H1 (cell line): ENCODE measurements at regions not wholly inside any gene's neighbourhood (a gene's known extent, or its start where the extent isn't known, plus 50 kb on each side); places are given as distances from the start of the nearest gene placed in this dataset.

Experiments
- CTCF ChIA-PET: fragments of 300-600 bp; sonication (Branson Sonifier 250); formaldehyde crosslinking; loops from one replicate; lab custom pipeline; 2021; ENCODE audit not compliant: partially characterized antibody; lab: Charles Lee
- POLR2A ChIA-PET: fragments of 300-600 bp; sonication (Branson Sonifier 250); formaldehyde crosslinking; loops from one replicate; lab custom pipeline; 2021; ENCODE audit warnings: inconsistent platforms; ENCODE audit not compliant: partially characterized antibody; lab: Charles Lee
- DNase-seq, 2 experiments: peaks; one replicate each; pipeline versions ENCODE4 v3.0.0 to v3.0.0-alpha.2; 2010 to 2022; ENCODE audit warnings: low spot score in 2 of 2, low read depth in 1 of 2, mixed read lengths in 1 of 2
- FAIRE-seq: peaks from 2 replicates; lab custom pipeline; 2011; peaks lifted over from hg19 to GRCh38; lab: Jason Lieb, UNC
- H2AFZ ChIP-seq: 2 replicates; pipeline ENCODE4 v1.8.1; 2012; ENCODE audit warnings: low read length, inconsistent platforms
- H2AK5ac ChIP-seq: 2 replicates; pipeline ENCODE4 v1.6.1; 2013; ENCODE audit warnings: low read depth, low read length
- H2BK120ac ChIP-seq: replicated peaks from 2 replicates; pipeline ENCODE3; 2013; ENCODE audit warnings: low read depth, low read length, inconsistent platforms
- H2BK12ac ChIP-seq: 2 replicates; pipeline ENCODE4 v1.6.1; 2013; ENCODE audit warnings: low read depth, low read length
- H2BK15ac ChIP-seq: 2 replicates; pipeline ENCODE4 v1.6.1; 2013; ENCODE audit warnings: low read length
- H2BK20ac ChIP-seq: 2 replicates; pipeline ENCODE4 v1.6.1; 2013; ENCODE audit warnings: low read length
- H2BK5ac ChIP-seq: 2 replicates; pipeline ENCODE4 v1.6.1; 2013; ENCODE audit warnings: low read depth, low read length
- H3K14ac ChIP-seq: 2 replicates; pipeline ENCODE4 v1.6.1; 2013; ENCODE audit warnings: inconsistent platforms; ENCODE audit not compliant: insufficient read length
- H3K18ac ChIP-seq: 2 replicates; pipeline ENCODE4 v1.6.1; 2013; ENCODE audit warnings: low read length; ENCODE audit errors: extremely low read depth
- H3K23ac ChIP-seq: 2 replicates; pipeline ENCODE4 v1.6.1; 2013; ENCODE audit warnings: inconsistent platforms; ENCODE audit not compliant: insufficient read length
- H3K23me2 ChIP-seq: 2 replicates; pipeline ENCODE4 v1.6.1; 2013; ENCODE audit warnings: low read depth, low read length
- H3K27ac ChIP-seq: 2 replicates; pipeline ENCODE4 v1.6.1; 2011; ENCODE audit warnings: low read depth, low read length, inconsistent platforms
- H3K27me3 ChIP-seq, 4 experiments: replicated peaks in 1 of 4; 1 replicate in 1 of 4; 2 replicates in 3 of 4; pipeline versions ENCODE4 v1.6.1 to v1.8.1; 2011 to 2013; ENCODE audit warnings: low read length in 3 of 4, mild to moderate bottlenecking in 3 of 4, inconsistent platforms in 2 of 4, mixed read lengths in 2 of 4, moderate library complexity in 1 of 4; ENCODE audit not compliant: control insufficient read depth in 3 of 4, insufficient read depth in 3 of 4; ENCODE audit errors: extremely low read depth in 1 of 4
- H3K36me3 ChIP-seq, 4 experiments: 2 replicates each; pipeline versions ENCODE4 v1.6.1 to v1.8.1; 2011 to 2013; ENCODE audit warnings: mild to moderate bottlenecking in 4 of 4, low read length in 3 of 4, moderate library complexity in 2 of 4, control low read depth in 1 of 4, inconsistent platforms in 1 of 4; ENCODE audit not compliant: insufficient read depth in 4 of 4, control insufficient read depth in 2 of 4
- H3K4ac ChIP-seq: replicated peaks from 2 replicates; pipeline ENCODE3; 2013; ENCODE audit warnings: low read length, low read depth, mixed read lengths, inconsistent platforms; ENCODE audit not compliant: insufficient read length
- H3K4me1 ChIP-seq, 4 experiments: replicated peaks in 1 of 4; 1 replicate in 1 of 4; 2 replicates in 3 of 4; pipeline versions ENCODE4 v1.6.1 to v1.8.1; 2011 to 2013; ENCODE audit warnings: low read length in 3 of 4, inconsistent platforms in 2 of 4, mixed read lengths in 1 of 4; ENCODE audit not compliant: insufficient read depth in 4 of 4, control insufficient read depth in 3 of 4
- H3K4me2 ChIP-seq, 2 experiments: 2 replicates each; pipeline versions ENCODE4 v1.6.1 to v1.8.1; 2011 to 2013; ENCODE audit warnings: low read depth in 2 of 2, low read length in 2 of 2, control low read depth in 1 of 2, inconsistent platforms in 1 of 2, mild to moderate bottlenecking in 1 of 2; ENCODE audit not compliant: insufficient read depth in 1 of 2
- H3K4me3 ChIP-seq, 4 experiments: fragments of 200-600, 300-600 bp in 1 of 4; sonication (generic), shearing (Covaris generic), sonication (Bioruptor Twin) in 1 of 4; 2 replicates each; pipeline versions ENCODE4 v1.5.1 to v1.8.1; 2011 to 2016; ENCODE audit warnings: low read length in 4 of 4, low read depth in 3 of 4, control low read depth in 2 of 4, inconsistent platforms in 2 of 4, mild to moderate bottlenecking in 2 of 4, mixed read lengths in 1 of 4, moderate library complexity in 1 of 4; ENCODE audit not compliant: insufficient read depth in 2 of 4; ENCODE audit errors: extremely low read depth in 1 of 4
- H3K56ac ChIP-seq: replicated peaks from 2 replicates; pipeline ENCODE3; 2013; ENCODE audit warnings: low read depth, mild to moderate bottlenecking, mixed read lengths, low read length, inconsistent platforms; ENCODE audit not compliant: insufficient read length
- H3K79me1 ChIP-seq: 2 replicates; pipeline ENCODE4 v1.6.1; 2013; ENCODE audit warnings: low read depth, low read length, control low read depth
- H3K79me2 ChIP-seq, 2 experiments: 2 replicates each; pipeline versions ENCODE4 v1.6.1 to v1.8.1; 2012 to 2013; ENCODE audit warnings: low read length in 2 of 2, mild to moderate bottlenecking in 2 of 2, inconsistent platforms in 1 of 2; ENCODE audit not compliant: insufficient read depth in 2 of 2, control insufficient read depth in 1 of 2
- H3K9ac ChIP-seq, 4 experiments: replicated peaks in 1 of 4; 1 replicate in 1 of 4; 2 replicates in 3 of 4; pipeline versions ENCODE4 v1.6.1 to v1.8.1; 2011 to 2013; ENCODE audit warnings: low read depth in 3 of 4, low read length in 3 of 4, control low read depth in 2 of 4, mild to moderate bottlenecking in 2 of 4, moderate library complexity in 2 of 4, inconsistent platforms in 1 of 4; ENCODE audit errors: extremely low read depth in 1 of 4
- H3K9me3 ChIP-seq, 2 experiments: 2 replicates each; pipeline versions ENCODE4 v1.6.1 to v1.8.1; 2012 to 2013; ENCODE audit warnings: mild to moderate bottlenecking in 2 of 2, moderate library complexity in 2 of 2, control low read depth in 1 of 2, inconsistent platforms in 1 of 2, low read depth in 1 of 2, low read length in 1 of 2, mixed read lengths in 1 of 2; ENCODE audit not compliant: insufficient read depth in 2 of 2
- H4K20me1 ChIP-seq, 2 experiments: replicated peaks in 1 of 2; 2 replicates each; pipeline versions ENCODE3 to v1.8.1; 2011 to 2013; ENCODE audit warnings: inconsistent platforms in 2 of 2, low read length in 2 of 2, mild to moderate bottlenecking in 1 of 2; ENCODE audit not compliant: insufficient read depth in 2 of 2, control insufficient read depth in 1 of 2
- H4K5ac ChIP-seq: 2 replicates; pipeline ENCODE4 v1.6.1; 2013; ENCODE audit warnings: low read length, low read depth, mixed read lengths, inconsistent platforms; ENCODE audit not compliant: insufficient read length
- H4K8ac ChIP-seq: 2 replicates; pipeline ENCODE4 v1.8.0; 2013; ENCODE audit warnings: mild to moderate bottlenecking, moderate library complexity, low read length, inconsistent platforms; ENCODE audit not compliant: insufficient read depth; ENCODE audit errors: extremely low read depth
- H4K91ac ChIP-seq: replicated peaks from 2 replicates; pipeline ENCODE3; 2013; ENCODE audit warnings: low read length, mixed read lengths, inconsistent platforms; ENCODE audit not compliant: insufficient read length
- CHD2 ChIP-seq: IDR thresholded peaks from 2 replicates; pipeline ENCODE4 v1.6.1; 2012; ENCODE audit warnings: low read length, improper control_type of control experiment
- CTBP2 ChIP-seq: IDR thresholded peaks from 2 replicates; pipeline ENCODE4 v1.7.0; 2011; ENCODE audit warnings: borderline replicate concordance, mild to moderate bottlenecking, moderate library complexity, mixed read lengths, low read length; ENCODE audit not compliant: insufficient read depth, insufficient read length
- GABPA ChIP-seq: IDR thresholded peaks from 2 replicates; pipeline ENCODE4 v1.6.1; 2011; ENCODE audit warnings: mild to moderate bottlenecking, low read length, moderate library complexity, borderline replicate concordance; ENCODE audit not compliant: insufficient read depth
- HDAC2 ChIP-seq, 2 experiments: fragments of 300-600 bp in 1 of 2; sonication (generic) in 1 of 2; IDR thresholded peaks; 2 replicates each; pipeline ENCODE4 v1.6.1; 2011 to 2012; ENCODE audit warnings: low read depth in 2 of 2, low read length in 2 of 2, mild to moderate bottlenecking in 2 of 2, moderate library complexity in 2 of 2, borderline replicate concordance in 1 of 2, inconsistent platforms in 1 of 2
- JUN ChIP-seq: IDR thresholded peaks from 2 replicates; pipeline ENCODE4 v1.6.1; 2011; ENCODE audit warnings: low read depth, mild to moderate bottlenecking, improper control_type of control experiment, low read length
- MAFK ChIP-seq: IDR thresholded peaks from 2 replicates; pipeline ENCODE4 v1.6.1; 2012; ENCODE audit warnings: low read depth, mild to moderate bottlenecking, improper control_type of control experiment, low read length
- POLR2AphosphoS5 ChIP-seq: IDR thresholded peaks from 2 replicates; pipeline ENCODE4 v1.6.1; 2011; ENCODE audit warnings: low read depth, low read length
- RFX5 ChIP-seq: IDR thresholded peaks from 2 replicates; pipeline ENCODE4 v1.6.1; 2011; ENCODE audit warnings: low read depth, low read length, improper control_type of control experiment, borderline replicate concordance
- RNF2 ChIP-seq: fragments of 200-900, 300-1000 bp; sonication (generic); IDR thresholded peaks from 2 replicates; pipeline ENCODE4 v1.7.1; 2016; ENCODE audit warnings: borderline replicate concordance, low read depth, mild to moderate bottlenecking, antibody characterized with exemption, low read length; ENCODE audit not compliant: poor library complexity, severe bottlenecking; ENCODE audit errors: missing control alignments
- SIN3A ChIP-seq, 2 experiments: IDR thresholded peaks in 1 of 2; conservative IDR thresholded peaks in 1 of 2; 2 replicates each; pipeline ENCODE4 v1.6.1; 2011 to 2012; ENCODE audit warnings: low read length in 2 of 2, improper control_type of control experiment in 1 of 2, low read depth in 1 of 2, mild to moderate bottlenecking in 1 of 2
- SIX5 ChIP-seq: IDR thresholded peaks from 2 replicates; pipeline ENCODE4 v1.6.1; 2011; ENCODE audit warnings: mild to moderate bottlenecking, low read depth, low read length
- TBP ChIP-seq: IDR thresholded peaks from 2 replicates; pipeline ENCODE4 v1.6.1; 2011; ENCODE audit warnings: low read depth, low read length, improper control_type of control experiment
- WGBS, 2 experiments: shearing (Covaris generic) in 1 of 2; methylation state at CpG; one replicate each; pipeline versions ENCODE4 v1.1.6 to v1.1.7; 2013 to 2015; ENCODE audit warnings: low lambda C conversion rate in 2 of 2, mixed read lengths in 2 of 2, inconsistent platforms in 1 of 2, low coverage in 1 of 2, missing lambda C conversion rate in 1 of 2; ENCODE audit not compliant: insufficient replicate concordance in 2 of 2, insufficient coverage in 1 of 2, insufficient read length in 1 of 2; ENCODE audit errors: extremely low coverage in 1 of 2, missing lambda C conversion rate in 1 of 2; 5-methylcytosine and 5-hydroxymethylcytosine counted together

DNA sequence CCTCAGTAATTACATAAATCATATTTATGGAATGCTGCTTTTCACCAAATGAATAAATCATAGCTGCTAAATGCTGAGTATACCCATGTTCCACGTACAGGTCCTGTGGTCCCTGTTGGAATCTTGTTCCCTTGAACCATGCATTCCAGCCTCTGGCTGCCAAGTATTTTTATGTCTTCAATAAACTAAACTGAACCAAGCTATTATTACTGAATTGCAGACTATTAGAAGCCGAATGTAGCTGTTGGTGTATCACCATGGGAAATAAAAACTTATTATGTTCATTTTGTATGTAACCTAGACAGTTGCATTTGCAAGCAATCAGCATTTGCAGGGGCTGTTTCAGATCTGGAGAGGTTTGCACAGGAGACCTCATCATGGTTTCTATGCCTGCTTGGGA is 362.4 kb downstream of the ADCYAP1 start:
- Histone ChIP-seq H3K18ac (no peak overlapping the region), H3K36me3 (no peaks in the 10 kb centered on the region), H2AFZ (no peak overlapping the region), H4K91ac (no peak overlapping the region), H4K8ac (no peak overlapping the region), H3K4me2 (no peak overlapping the region), H3K4me1 (no peaks in the 10 kb centered on the region), H2BK20ac (no peak overlapping the region), H3K23ac (no peak overlapping the region), H3K4ac (no peak overlapping the region), H3K9ac (no peak overlapping the region), H2BK5ac (no peak overlapping the region), H3K27me3 (no peaks in the 10 kb centered on the region), H4K5ac (no peak overlapping the region), H3K79me2 (no peaks in the 10 kb centered on the region), H3K79me1 (no peaks in the 10 kb centered on the region), H2AK5ac (no peak overlapping the region), H3K56ac (no peak overlapping the region), H2BK120ac (no peak overlapping the region), H3K9me3 (no peaks in the 10 kb centered on the region; a peak in 1 of 4 replicates), H3K4me3 (no peak overlapping the region), H4K20me1 (no peaks in the 10 kb centered on the region), H2BK12ac (no peak overlapping the region), H3K27ac (no peak overlapping the region), H2BK15ac (no peak overlapping the region), H3K14ac (no peak overlapping the region)
- 79% methylated on average over 2 of the region's 2 CpGs; no CpG with 5 or more reads in 1 of the 2 experiments for WGBS, 2 experiments
- ChIA-PET POLR2A (no interaction called here), CTCF (no interaction called here)
- no peak for FAIRE-seq
- no peak for DNase-seq
- TF ChIP-seq RFX5 (no peak), SIX5 (no peak), RNF2 (no peak), CHD2 (no peak), MAFK (no peak), CTBP2 (no peak), TBP (no peak), JUN (no peak), POLR2AphosphoS5 (no peak), GABPA (no peak), SIN3A (conservative IDR thresholded peaks at IDR 0.05 in 1 of 2, IDR thresholded peaks at IDR 0.05 in 1 of 2; ENCODE audit: low read depth in 1 of 2, low read length in 2 of 2) (no peak), HDAC2 (IDR thresholded peaks at IDR 0.05; ENCODE audit: borderline replicate concordance in 1 of 2, low read depth in 2 of 2, low read length in 2 of 2) (no peak)
- TF ChIP-seq, all 59 proteins: peak for 0
- no peaks in the 10 kb centered on the region for H3K23me2 ChIP-seq
